ENCODE measurements at regions not wholly inside any gene's neighbourhood (a gene's known extent, or its start where the extent isn't known, plus 50 kb on each side); places are given as distances from the start of the nearest gene placed in this dataset.

DNA sequence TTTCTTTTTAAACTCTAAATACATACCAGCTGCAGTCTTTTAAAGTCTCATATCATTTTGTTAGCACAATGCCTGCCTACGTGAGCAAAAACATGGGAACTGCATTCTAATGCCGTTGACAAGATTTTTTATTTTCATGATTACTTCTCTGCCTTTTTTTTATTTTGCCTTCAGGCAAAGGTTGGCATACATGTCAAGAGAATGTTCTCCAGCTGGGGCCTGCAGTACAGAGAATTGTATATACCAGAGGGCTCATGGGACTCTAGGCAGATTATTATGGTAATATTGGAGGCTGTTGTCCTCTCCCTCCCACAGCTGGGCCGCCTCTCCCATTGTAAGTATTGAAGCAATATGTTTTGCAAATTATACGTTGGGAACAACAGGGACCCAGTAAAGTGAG, 53.9 kb upstream of the OBI1 start:
- DNase-seq (ENCODE audit: low read depth in 2 of 3, low spot score in 2 of 3) = no peak

DNA sequence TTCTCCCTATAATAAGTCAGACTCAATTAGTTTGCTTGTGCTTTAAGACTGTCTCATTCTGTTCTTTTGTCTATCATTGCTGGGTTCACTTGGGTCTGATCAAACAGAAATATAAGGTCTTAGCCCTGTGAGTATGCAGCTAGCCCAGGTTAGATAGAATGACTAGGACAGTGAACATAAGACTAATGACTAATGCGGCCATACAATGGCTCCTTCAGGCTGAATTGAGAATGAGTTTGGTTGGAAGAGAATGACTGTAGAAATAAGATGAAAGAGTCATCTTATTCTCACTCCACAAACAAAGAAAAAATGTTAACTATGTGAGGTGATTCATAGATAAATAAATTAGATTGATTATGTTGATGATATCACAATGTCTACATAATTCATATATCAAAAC, 50.1 kb upstream of the OBI1 start:
- DNase-seq (ENCODE audit: low read depth in 2 of 3, low spot score in 2 of 3) = no peak
